HG03159 (cell line): ENCODE measurements at regions not wholly inside any gene's neighbourhood (a gene's known extent, or its start where the extent isn't known, plus 50 kb on each side); places are given as distances from the start of the nearest gene placed in this dataset.

Source experiments
- ATAC-seq: cut with Tn5 transposase; IDR thresholded peaks from one replicate; pipeline ENCODE4 v1.9.1; 2021; ENCODE audit warnings: mild to moderate bottlenecking, moderate library complexity; ENCODE audit not compliant: unreplicated experiment

DNA sequence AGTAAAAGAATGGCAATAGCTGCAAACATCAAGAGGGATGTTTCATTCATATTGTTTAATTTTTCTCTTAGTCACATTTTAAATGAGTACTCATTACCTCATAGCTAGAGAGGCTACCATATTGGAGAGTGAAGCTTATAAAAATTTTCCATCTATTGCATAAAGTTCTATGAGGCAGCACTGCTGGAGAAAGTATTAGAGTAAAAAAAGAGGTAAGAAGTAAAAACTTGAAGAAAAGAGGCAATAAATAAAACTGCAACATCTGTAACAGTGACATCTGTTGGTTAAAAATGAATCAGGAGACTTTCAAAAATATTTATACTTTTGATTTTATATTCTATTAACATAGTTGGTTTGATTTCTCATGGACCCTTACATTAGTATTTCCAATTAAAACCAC lies 284.5 kb upstream of the SEMA3D start:
- no peak for ATAC-seq

DNA sequence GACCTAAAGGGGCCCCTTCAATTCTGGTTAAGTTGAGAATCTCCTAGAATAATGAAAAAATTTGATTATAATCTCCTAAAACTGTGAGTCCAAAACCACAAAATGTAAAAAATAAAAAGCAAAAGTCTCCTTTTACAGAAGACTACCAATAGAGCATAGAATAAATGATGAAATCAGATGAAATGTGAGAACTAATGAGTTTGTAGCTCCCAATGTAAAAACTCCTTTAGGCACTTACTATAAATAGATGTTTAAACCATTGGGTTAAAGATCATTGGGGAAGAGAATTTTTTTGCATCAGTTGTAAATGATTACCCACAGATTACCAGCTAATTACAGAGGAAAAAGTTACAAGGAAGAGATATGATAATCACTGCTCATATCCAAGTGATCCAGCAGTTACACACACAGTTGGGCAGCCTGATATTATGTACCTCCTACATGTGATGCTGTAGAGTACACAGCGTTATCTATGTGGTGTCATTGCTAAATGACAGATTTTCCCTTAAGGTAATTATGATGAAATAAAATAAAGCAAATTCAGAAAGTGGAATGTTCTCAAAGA lies 282.7 kb upstream of the SEMA3D start:
- no peak for ATAC-seq

DNA sequence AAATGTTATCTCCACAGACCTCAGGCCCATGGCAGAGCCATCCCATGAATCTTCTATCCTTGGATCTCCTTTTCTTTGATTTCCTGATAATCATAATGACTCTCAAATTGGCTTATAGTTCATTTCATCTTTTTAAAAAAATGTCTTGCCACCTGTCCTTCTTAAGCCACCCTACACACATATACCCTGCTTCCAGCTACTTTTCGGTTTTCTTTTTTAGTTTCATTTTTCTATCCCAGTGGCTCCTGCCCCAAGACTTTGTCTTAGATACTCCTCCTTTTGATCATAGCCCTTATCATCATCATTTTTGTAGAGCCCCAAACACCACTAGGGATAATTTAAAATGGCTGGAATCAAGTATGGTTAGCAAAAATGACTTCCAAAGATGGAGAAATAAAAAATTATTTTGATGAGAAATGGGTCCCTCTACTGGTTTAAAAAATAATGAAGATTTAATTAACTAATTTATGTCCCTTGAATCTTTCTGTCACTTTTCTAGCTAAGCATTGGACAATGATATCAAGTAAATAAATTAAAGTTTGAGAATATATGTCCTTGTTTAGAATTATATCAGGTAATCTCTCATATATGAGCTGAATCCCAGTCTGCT lies 277.3 kb upstream of the SEMA3D start:
- no peak for ATAC-seq

DNA sequence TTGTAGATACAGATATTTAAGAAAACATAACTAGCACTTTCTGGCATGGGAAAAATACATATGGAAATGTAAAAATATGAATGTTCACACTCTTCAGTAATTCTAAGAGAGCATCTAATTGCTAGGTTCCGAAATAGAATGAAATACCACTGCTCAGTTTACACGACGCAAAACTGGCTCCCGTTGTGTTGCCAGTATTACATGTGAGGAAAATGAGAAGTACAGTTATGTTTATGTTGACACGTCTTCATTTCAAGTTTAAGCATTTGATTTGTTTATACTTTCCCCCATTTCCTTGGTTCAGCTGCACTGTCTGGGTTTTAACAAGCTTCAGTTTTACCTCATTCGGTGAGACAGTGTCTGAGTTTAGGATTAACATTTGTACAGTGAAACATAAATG lies 275.8 kb upstream of the SEMA3D start:
- no peak for ATAC-seq

DNA sequence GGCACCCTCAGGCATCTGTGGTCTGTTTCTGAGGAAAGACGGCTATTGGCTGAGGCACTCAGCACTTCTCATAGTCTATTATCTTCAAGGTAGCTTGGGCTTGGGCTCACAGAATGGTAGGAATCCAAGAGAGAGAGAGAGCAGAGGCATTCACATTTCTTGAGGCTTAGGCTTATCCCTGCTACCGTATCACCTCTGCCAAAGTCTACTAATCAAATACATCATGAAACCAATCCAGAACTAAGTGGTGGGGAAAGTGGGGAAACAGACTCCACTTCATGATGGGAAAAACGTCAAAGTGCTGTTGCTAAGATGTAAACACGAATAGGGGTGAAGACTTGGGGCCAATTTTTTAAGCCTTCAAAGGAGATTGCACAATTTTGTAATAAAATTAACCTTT lies 271.1 kb upstream of the SEMA3D start:
- no peak for ATAC-seq

DNA sequence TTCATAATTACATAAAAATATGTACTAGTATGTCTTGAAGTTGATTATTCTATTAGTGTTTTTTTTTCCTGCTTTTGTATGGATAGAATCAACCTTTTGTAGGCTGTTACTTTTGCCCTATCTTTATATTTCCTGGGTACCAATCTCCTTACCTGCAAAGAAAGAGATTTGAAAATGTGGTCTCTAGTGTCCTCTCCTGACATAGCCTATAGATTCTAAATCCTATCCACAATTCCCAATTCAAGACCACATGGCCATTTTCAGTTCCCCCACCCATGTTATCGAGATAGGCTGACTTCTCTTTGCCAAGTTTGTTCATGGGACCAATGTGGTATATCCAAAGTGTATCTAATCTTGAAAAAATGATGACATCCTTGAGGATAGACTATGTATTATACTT lies 269.4 kb upstream of the SEMA3D start:
- ATAC-seq, result no peak

DNA sequence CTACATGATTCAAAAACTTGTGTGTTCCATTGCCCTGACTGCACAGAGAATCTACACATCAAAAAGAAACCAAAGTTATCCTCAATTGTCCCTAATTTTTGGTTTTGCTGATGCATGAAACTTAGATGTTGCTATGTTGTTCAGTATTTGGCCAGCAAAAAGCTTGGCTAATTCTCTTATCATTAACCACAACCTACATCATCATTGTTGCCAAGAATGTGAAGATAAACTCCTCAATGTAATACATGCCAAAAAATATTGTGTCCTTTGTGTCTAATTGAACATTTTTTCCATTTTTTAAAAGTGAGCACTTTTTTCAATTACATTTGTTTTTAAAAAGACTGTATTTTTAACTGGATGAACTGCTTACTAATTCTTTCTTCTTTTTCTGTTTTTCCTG lies 268.0 kb upstream of the SEMA3D start:
- no peak for ATAC-seq

DNA sequence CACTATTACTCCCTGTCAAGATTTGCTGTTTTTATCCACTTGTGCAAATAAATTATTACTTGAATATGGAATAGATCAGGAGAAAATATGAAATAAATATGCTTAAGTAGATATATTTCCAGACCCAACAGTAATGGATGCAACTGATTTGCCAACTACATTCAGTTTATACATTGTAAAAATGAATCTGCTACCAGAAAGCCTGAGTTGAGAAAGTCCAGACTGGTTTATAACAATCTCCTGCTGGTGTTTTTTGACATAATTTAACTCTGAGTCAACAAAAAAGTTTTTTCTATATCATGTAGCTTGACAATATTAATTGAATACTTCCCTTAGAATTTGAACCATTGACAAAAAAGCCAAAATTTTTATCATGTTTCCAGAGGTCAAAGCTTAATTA lies 265.8 kb upstream of the SEMA3D start:
- ATAC-seq, result no peak

DNA sequence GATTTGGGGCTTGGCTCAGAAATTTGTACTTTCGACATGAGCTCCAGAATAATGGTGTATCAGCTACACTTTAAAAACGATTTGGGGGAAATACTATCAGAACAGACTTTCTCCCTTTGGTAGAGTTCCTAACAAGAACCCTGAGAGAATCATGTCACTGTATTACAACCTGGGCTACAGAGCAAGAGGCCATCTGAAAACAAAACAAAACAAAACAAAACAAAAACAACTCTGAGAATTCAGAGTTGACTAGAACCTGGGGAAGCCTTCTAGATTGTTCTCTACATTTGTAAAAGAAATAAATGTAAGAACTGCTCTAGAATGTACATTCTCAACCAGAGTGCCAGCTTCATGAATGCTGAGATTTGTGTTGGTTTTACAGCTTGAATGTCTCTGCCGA lies 262.6 kb upstream of the SEMA3D start:
- ATAC-seq, result no peak

DNA sequence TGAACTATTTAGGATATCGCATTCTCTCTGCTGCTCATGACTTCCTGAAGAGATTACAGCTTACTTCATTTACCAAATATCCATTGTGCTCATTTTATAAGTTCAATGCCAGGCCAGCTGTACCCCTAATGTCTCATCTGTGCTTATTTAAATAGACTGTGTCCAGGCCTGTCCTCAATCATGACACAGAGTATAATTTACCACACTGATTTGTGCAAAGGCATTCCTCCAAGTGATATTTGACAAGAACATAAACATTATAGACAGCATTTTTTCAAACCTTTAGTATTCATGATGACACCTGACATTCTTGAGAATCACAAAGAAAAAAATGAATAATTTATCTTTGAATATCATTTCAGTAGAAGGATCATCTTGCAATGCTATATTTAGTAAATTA lies 260.1 kb upstream of the SEMA3D start:
- ATAC-seq, result no peak

DNA sequence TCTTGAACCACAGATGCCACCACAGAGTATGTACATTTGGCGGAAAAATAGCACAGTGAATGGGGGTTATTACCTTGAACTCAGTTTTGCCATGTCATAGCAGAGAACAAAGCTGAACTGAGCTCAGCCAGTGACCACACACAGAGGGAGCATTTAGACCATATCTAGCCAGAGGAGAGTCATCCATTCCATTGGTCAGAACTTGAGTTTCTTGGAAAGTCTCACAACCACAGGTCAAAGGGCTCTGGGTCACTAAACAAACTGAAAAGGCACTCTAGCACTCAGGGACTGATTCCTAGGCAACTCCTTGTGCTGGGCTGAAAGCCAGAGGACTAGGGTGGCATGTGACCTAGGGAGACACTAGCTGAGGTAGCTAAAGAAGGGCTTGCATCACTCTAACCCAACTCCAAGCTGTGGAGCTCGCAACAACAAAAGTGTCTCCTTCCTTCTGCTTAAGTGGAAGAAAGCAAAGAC lies 239.7 kb upstream of the SEMA3D start:
- ATAC-seq, result no peak

DNA sequence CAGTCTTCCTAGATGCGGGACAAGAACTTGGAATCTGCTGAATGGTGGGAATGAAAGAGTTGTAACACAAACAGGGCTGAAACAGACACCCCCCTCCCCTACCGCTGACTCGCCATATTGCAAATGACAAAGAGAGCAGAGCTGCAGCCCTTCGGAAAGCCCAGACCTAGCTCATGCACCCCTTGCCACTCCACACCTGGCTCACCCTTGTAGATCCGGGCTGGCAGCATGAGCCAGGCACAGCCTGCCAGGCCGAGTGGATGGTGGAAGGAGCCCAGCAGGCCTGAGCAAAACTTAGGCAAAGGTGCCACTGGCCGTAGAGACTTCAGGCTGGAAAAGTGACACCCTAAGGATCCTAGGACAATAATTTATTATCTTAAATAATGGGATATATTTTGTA lies 237.4 kb upstream of the SEMA3D start:
- ATAC-seq, result no peak

DNA sequence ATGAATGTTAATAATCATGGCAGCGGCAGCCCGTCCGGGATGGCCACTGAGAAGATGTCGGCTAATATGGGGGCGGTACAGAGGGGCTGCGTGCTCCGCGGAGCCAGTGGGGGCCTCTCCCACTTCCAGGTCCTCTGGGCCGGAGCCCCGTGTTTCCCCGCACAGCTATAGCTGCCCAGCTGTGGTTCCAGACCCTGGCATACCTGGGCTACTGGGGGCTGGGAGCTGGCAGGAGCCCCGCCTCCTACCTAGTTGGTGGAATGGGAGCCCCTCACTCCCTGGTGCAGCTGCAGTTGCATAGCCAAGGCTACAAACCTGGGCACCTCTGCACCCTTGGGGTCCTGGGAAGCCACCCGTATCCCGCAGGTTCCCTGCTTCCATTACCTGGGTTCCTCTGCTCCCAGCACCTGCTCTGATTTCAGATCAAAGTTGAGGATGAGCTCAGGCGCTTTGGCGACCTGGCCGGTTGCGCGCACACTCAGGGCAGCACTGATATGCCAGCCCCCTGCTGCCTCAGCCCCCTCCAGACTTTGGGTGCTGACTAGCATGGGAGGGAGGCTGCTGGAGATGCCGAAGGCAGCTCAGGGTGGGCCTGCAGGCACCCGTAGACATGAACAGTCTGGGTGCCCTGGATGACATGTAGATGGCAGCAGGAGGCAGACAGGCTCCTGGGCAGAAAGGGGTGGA lies 236.5 kb upstream of the SEMA3D start:
- no peak for ATAC-seq

DNA sequence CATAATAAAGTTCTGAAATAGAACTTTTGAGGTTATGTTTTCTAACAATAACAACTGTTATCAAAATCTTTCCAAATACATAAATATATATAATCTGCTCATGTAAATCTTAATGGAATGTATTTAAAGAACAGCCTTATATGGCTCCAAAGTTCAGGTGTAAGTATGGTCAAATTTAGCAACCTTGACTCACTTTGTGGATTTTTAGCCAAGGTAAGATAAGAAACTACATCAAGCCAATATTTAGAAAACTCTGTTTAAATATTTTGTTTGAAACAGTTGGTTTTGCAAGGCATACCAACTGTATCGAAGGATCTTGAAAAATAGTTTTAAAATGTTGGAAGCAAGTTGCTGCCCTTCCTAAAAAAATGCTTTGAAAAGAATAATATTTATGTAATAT lies 228.9 kb upstream of the SEMA3D start:
- ATAC-seq, result no peak

DNA sequence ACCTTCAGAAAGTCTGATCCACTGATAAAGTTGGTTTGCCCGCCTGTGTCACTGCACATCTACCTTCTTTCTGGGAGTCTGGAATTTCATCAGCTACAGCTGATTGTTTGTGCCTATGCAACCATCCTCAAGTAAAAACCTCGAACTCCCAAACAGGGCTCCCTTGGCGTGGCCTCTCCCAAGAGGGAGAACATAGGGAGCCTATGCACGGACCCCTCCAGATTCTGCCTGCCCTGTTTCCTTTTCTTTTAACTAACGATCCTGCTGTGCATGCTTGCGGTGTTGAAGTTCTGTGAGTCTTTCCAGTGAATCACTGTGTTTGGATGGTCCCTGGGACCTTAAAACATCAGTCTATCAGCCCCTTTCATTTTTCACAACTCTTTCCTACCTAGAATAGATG lies 226.9 kb upstream of the SEMA3D start:
- ATAC-seq, result no peak

DNA sequence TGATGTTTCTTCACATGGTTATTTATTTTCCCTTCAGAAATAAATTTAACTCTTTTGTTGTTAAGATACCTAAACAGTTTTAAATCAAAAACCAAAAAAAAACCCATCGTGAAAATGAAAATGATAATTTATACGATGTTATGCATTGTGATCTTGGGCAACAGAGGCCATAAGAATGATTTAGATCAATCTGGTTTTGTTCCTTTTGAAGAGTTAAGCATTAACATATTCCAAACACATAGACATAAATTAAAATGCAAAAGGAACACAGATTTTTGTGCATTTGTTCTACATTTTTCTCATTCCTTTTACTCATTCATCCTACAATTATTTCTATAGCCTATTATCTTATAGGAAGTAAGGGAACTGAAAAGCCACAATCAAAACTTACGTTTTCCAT lies 226.1 kb upstream of the SEMA3D start:
- no peak for ATAC-seq

DNA sequence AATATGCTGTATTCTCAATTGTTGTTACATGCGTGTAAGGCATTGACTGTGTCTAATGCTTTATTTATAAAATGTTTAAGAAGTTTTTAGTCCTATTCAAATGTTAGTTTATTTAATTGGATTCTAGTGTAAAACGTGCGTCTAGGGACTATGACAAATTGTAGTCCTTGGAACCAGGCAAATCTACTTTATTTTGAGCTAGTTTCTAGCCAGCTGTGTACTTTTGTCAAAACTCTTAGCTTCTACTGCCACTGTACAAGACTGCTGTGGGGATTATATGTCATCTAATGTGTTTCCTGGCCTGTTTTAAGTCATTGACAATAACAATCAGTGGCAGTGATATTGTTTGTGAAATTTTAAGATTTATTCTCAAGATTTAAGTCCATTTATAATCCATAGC lies 220.5 kb upstream of the SEMA3D start:
- ATAC-seq, result no peak

DNA sequence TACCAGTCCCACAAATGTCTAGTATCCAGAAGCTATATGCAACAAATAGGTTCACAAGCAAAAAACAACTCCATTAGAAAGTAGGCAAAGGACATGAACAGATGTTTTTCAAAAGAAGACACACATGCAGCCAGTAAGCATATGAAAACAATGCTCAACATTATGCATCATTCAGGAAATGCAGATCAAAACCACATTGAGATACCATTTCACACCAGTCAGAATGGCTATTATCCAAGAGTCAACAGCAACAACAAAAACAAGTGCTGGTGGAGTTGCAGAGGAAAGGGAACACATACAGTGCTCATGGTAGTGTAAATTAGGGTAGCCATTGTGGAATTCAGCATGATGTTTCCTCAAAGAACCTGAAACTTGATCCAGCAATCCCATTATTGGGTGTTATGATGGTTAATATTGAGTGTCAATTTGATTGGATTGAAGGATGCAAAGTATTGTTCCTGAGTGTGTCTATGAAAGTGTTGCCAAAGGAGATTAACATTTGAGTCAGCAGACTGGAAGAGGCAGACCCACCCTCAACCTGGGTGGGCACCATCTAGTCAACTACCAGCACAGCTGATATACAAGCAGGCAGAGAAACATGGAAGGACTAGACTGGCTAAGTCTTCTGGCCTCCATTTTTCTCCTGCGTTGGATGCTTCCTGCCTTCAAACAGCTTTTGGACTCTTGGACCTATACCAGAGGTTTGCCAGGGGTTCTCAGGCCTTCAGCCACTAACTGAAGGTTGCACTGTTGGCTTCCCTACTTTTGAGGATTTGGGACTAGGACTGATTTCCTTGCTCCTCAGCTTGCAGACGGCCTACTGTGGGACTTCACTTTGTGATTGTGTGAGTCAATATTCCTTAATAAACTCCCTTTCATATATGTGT lies 218.4 kb upstream of the SEMA3D start:
- no peak for ATAC-seq

DNA sequence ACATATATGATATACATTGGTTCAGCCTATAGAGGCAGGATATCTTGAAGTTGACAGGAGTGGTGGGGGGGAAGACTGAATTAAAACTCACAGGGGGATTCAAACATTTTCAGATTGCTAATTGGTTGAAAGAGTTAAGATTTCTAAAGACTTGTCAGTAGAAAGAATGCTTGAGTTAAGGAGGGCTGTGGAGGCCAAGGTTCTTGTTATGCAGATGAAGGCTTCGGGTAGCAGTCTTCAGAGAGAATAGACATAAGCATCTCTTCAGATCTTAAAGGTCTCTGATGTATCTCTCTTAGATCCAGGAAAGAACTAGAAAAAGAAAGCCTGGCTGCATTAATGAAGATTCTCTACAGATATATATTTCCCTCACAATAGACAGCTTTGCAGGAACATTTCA lies 209.8 kb upstream of the SEMA3D start:
- ATAC-seq, result no peak

DNA sequence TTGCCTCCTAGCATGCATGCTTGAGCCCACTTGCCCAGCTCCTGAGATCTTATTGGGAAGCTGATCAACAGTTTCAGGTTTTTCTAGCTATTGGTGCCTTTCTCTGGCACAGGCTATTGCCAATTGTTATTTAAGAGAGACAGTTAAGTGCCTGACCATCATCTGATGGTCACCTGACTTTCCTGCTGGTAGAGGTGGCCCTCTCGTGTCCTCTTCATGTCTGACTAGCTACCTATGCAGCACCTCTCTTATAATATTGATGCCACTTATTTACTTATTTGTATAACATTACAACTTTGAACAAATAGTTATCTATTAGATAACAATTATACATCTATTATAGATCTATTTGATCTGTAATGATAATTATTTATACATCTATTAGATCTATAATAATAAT lies 205.9 kb upstream of the SEMA3D start:
- ATAC-seq, result no peak

DNA sequence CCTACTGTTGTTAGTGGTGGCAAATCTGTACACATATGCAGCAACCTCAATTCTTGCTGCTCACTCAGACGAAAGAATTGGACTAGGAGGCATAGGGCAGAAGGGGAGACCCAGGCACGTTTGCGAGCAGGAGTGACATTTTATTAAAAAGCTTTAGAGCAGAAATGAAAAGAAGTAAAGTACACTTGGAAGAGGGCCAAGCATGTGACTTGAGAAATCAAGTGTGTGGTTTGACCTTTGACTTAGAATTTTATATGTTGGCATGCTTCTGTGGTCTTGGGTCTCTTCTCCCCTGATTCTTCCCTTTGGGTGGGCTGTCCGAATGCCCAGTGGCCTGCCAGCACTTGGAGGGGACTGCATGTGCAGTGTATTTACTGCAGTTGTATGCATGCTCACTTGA lies 205.5 kb upstream of the SEMA3D start:
- ATAC-seq, result no peak

DNA sequence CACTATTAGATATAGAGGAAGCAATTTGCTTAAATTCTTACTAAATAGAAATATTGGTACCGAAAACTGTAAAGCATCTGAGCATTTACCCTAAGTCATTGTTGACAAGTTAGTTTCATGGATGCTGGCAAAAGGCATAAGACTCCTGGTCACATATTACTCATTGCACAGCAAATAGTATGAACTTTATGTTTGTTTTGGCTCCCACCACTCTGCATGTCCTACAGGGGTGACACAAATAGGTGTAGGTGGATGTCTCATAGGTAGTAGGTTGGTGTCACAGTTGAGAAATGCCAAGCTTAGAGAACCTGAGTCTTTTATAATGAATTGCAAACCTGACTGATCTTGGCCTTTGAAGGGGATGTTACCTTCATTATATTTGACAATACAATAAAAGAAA lies 199.6 kb upstream of the SEMA3D start:
- no peak for ATAC-seq
